ENCODE measurements at regions not wholly inside any gene's neighbourhood (a gene's known extent, or its start where the extent isn't known, plus 50 kb on each side); places are given as distances from the start of the nearest gene placed in this dataset.

DNA sequence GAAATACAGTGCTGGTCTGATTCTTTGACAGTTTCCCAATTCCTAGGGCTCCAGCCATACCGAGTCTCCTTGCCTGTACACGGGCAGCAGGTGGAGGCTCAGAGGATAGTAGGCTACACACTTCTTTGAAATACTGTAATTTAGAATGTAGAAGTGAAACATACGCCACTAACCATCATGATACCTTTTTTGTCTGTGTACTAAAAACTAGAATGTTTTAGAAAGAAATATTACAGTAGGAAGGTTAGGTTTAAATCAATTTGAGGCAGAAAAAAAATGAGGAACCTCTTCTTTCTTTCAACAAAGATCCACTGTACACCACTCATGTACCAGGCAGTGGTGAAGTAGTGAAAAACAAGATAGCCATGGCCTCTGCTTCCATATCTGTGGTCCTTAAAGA, 354.7 kb downstream of the MCTP2 start:
- TF ChIP-seq EZH2 (IDR thresholded peaks at IDR 0.05; ENCODE audit: insufficient read depth, poor library complexity, severe bottlenecking) (no peak), EZH2phosphoT487 (IDR thresholded peaks at IDR 0.05; ENCODE audit: insufficient read depth, low read depth) (no peak)

All from GM23248 (cell line).